Panc1 (cell line): ENCODE measurements at regions not wholly inside any gene's neighbourhood (a gene's known extent, or its start where the extent isn't known, plus 50 kb on each side); places are given as distances from the start of the nearest gene placed in this dataset.

Experiments
- ATAC-seq: fragments of 200-7000 bp; cut with Tn5 transposase; 2 replicates; pipeline ENCODE4 v1.9.1; 2020; ENCODE audit warnings: mild to moderate bottlenecking, moderate library complexity
- BruUV-seq: library from RNA; stranded (reverse); fragments of 400-500 nt; replicated peaks from 2 replicates; lab custom pipeline; 2021; lab: Mats Ljungman, UMichigan
- CTCF ChIA-PET: fragments of 300-600 bp; sonication (Branson Sonifier 250); formaldehyde crosslinking; loops from one replicate; lab custom pipeline; 2022; ENCODE audit warnings: antibody characterized with exemption; lab: Charles Lee
- POLR2A ChIA-PET: fragments of 300-600 bp; sonication (Branson Sonifier 250); formaldehyde crosslinking; loops from one replicate; lab custom pipeline; 2022; ENCODE audit warnings: antibody characterized with exemption; lab: Charles Lee
- DNase-seq: peaks from one replicate; pipeline ENCODE4 v3.0.0-alpha.2; 2010; ENCODE audit warnings: low read depth, low spot score
- H3K27ac ChIP-seq: 2 replicates; pipeline ENCODE4 v1.5.1; 2011; ENCODE audit warnings: mild to moderate bottlenecking, low read length, inconsistent platforms
- H3K27me3 ChIP-seq: fragments of 200-500 bp; sonication (Bioruptor generic); 2 replicates; pipeline ENCODE4 v1.6.0; 2014; ENCODE audit warnings: low read length, inconsistent platforms; ENCODE audit not compliant: control insufficient read depth, insufficient read depth
- H3K36me3 ChIP-seq: fragments of 200-500 bp; sonication (Bioruptor generic); 2 replicates; pipeline ENCODE4 v1.5.1; 2014; ENCODE audit warnings: inconsistent platforms, mild to moderate bottlenecking, low read length, moderate library complexity; ENCODE audit not compliant: control insufficient read depth, insufficient read depth
- H3K4me1 ChIP-seq: 2 replicates; pipeline ENCODE4 v1.5.1; 2011; ENCODE audit warnings: inconsistent platforms, mild to moderate bottlenecking, low read length, moderate library complexity; ENCODE audit not compliant: control insufficient read depth, insufficient read depth
- H3K4me3 ChIP-seq, 2 experiments: 2 replicates each; pipeline ENCODE4 v1.5.1; 2011 to 2012; ENCODE audit warnings: low read depth in 2 of 2, low read length in 2 of 2, mild to moderate bottlenecking in 2 of 2, inconsistent platforms in 1 of 2, moderate library complexity in 1 of 2
- H3K9me3 ChIP-seq: fragments of 200-500 bp; sonication (Bioruptor generic); 2 replicates; pipeline ENCODE4 v1.5.1; 2014; ENCODE audit warnings: low read depth, mild to moderate bottlenecking, inconsistent platforms, low read length, moderate library complexity; ENCODE audit not compliant: control insufficient read depth, insufficient read depth
- CTCF ChIP-seq: fragments of 450-650 bp; IDR thresholded peaks from 2 replicates; pipeline ENCODE4 v1.5.1; 2017; ENCODE audit warnings: mild to moderate bottlenecking
- POLR2AphosphoS5 ChIP-seq: IDR thresholded peaks from 2 replicates; pipeline ENCODE4 v1.6.1; 2012; ENCODE audit warnings: mild to moderate bottlenecking, low read depth, low read length, moderate library complexity
- SIN3A ChIP-seq: IDR thresholded peaks from 2 replicates; pipeline ENCODE4 v1.6.1; 2012; ENCODE audit warnings: low read depth, mild to moderate bottlenecking, low read length, moderate library complexity, borderline replicate concordance; ENCODE audit not compliant: insufficient read depth
- TCF7L2 ChIP-seq: IDR thresholded peaks from 2 replicates; pipeline ENCODE4 v1.6.1; 2011; ENCODE audit warnings: mild to moderate bottlenecking, low read depth, low read length, inconsistent platforms
- in situ Hi-C: cut with HindIII; loops from 2 replicates; pipeline ENCODE4 v1.10.0; 2016; ENCODE audit warnings: low sequenced_read_pairs, low pct_unique_long_range_greater_than_20kb
- intact Hi-C: fragments of 100-400 bp; cut with micrococcal nuclease; formaldehyde crosslinking; loops from one replicate; pipeline ENCODE4 v1.10.0; 2022; ENCODE audit not compliant: unreplicated experiment
- TF ChIP-seq, protein P1 (sequence below), 2 experiments: IDR thresholded peaks; 2 replicates each; pipeline ENCODE4 v1.6.1; 2011 to 2012; ENCODE audit warnings: low read depth in 2 of 2, control low read depth in 1 of 2, low read length in 1 of 2, mild to moderate bottlenecking in 1 of 2, moderate library complexity in 1 of 2; ENCODE audit not compliant: insufficient read depth in 1 of 2

DNA sequence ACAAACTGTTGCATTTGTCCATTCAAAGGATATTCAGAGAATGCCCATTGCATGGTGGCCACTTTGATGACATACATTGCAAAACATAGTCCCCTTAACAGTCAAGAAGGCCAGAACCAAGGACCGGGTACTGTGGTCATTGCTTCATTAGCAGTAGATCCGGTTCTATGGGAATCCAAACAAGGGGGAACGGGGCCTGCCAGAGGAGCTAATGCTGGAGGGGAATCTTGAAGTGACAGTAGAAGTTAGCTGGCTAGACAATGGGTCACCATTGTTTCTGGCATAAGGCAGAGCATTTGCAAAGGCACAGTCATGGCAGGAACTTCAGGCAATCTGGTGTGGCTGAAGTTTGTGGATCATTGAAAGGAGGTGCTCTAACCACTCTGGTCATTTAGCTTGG is 279.7 kb downstream of the SS18 start:
- H3K9me3 ChIP-seq, result no peaks in the 10 kb centered on the region
- no peaks in the 10 kb centered on the region for H3K36me3 ChIP-seq
- DNase-seq (no peak), ATAC-seq (no peak)
- H3K27ac ChIP-seq, result no peak overlapping the region
- H3K4me1 ChIP-seq, result no peaks in the 10 kb centered on the region
- no peaks in the 10 kb centered on the region; the same call in 1 of the 2 replicates for H3K27me3 ChIP-seq
- no TSS peak for BruUV-seq
- in situ Hi-C loops, result no loop called here
- intact Hi-C loops, result no loop called here
- POLR2A ChIA-PET, result no interaction called here
- CTCF ChIA-PET, result no interaction called here
- no peak overlapping the region for H3K4me3 ChIP-seq
- TF ChIP-seq, protein P1, sequence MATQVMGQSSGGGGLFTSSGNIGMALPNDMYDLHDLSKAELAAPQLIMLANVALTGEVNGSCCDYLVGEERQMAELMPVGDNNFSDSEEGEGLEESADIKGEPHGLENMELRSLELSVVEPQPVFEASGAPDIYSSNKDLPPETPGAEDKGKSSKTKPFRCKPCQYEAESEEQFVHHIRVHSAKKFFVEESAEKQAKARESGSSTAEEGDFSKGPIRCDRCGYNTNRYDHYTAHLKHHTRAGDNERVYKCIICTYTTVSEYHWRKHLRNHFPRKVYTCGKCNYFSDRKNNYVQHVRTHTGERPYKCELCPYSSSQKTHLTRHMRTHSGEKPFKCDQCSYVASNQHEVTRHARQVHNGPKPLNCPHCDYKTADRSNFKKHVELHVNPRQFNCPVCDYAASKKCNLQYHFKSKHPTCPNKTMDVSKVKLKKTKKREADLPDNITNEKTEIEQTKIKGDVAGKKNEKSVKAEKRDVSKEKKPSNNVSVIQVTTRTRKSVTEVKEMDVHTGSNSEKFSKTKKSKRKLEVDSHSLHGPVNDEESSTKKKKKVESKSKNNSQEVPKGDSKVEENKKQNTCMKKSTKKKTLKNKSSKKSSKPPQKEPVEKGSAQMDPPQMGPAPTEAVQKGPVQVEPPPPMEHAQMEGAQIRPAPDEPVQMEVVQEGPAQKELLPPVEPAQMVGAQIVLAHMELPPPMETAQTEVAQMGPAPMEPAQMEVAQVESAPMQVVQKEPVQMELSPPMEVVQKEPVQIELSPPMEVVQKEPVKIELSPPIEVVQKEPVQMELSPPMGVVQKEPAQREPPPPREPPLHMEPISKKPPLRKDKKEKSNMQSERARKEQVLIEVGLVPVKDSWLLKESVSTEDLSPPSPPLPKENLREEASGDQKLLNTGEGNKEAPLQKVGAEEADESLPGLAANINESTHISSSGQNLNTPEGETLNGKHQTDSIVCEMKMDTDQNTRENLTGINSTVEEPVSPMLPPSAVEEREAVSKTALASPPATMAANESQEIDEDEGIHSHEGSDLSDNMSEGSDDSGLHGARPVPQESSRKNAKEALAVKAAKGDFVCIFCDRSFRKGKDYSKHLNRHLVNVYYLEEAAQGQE (IDR thresholded peaks at IDR 0.05; ENCODE audit: insufficient read depth in 1 of 2, low read depth in 2 of 2, low read length in 1 of 2), result no peak
- TF ChIP-seq POLR2AphosphoS5 (no peak), TCF7L2 (no peak), SIN3A (no peak), CTCF (no peak)

DNA sequence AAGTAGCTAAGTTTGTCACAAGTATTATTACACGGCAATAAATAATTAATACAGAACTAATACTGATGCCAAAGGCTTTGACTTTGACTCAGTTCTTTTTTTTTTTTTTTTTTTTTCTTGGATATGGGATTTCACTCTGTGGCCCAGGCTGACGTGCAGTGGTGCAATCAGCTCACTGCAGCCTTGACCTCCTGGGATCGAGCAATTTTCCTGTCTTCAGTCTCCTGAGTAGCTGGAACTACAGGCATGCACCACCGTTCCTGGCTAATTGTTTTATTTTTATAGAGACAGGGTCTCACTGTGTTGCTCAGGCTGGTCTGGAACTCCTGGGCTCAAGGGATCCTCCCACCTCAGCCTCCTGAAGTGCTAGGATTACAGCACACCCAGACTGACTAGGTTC is 284.5 kb downstream of the SS18 start:
- in situ Hi-C loops, result no loop called here
- H3K4me3 ChIP-seq, result no peak overlapping the region
- no TSS peak for BruUV-seq
- H3K4me1 ChIP-seq, result no peaks in the 10 kb centered on the region
- intact Hi-C loops, result no loop called here
- CTCF ChIA-PET, result no interaction called here
- POLR2A ChIA-PET, result no interaction called here
- TF ChIP-seq CTCF, result no peak
- TF ChIP-seq SIN3A, result no peak
- TF ChIP-seq, protein P1 (IDR thresholded peaks at IDR 0.05; ENCODE audit: insufficient read depth in 1 of 2, low read depth in 2 of 2, low read length in 1 of 2), result no peak
- no peak for TF ChIP-seq POLR2AphosphoS5
- TF ChIP-seq TCF7L2, result no peak
- no peak for DNase-seq
- H3K27ac ChIP-seq, result no peak overlapping the region
- no peaks in the 10 kb centered on the region for H3K27me3 ChIP-seq
- H3K9me3 ChIP-seq, result no peaks in the 10 kb centered on the region
- H3K36me3 ChIP-seq, result no peaks in the 10 kb centered on the region
- no peak for ATAC-seq
